ENCODE measurements at regions not wholly inside any gene's neighbourhood (a gene's known extent, or its start where the extent isn't known, plus 50 kb on each side); places are given as distances from the start of the nearest gene placed in this dataset.

- no peak for FAIRE-seq
These were observed 1040.1 kb downstream of the MAT2B start for GRCh38 chr5:164545507-164545906.

GRCh38 chr5:164553851-164554250, 1048.4 kb downstream of the MAT2B start:
- no peak for FAIRE-seq

GRCh38 chr5:164555809-164556208, 1050.4 kb downstream of the MAT2B start:
- FAIRE-seq = no peak

GRCh38 chr5:164560216-164560615, 1054.8 kb downstream of the MAT2B start:
- no peak for FAIRE-seq

- no peak for FAIRE-seq
These were observed 1056.8 kb downstream of the MAT2B start for GRCh38 chr5:164561933-164562872.

- FAIRE-seq = no peak
These were observed 1058.0 kb downstream of the MAT2B start for GRCh38 chr5:164563370-164563769.

GRCh38 chr5:164573397-164573796, 1068.0 kb downstream of the MAT2B start:
- no peak for FAIRE-seq

- FAIRE-seq = no peak
These were observed 1071.8 kb downstream of the MAT2B start for GRCh38 chr5:164577201-164577600.

GRCh38 chr5:164577742-164578141, 1072.3 kb downstream of the MAT2B start:
- FAIRE-seq = no peak

- FAIRE-seq = no peak
These were observed 1073.0 kb downstream of the MAT2B start for GRCh38 chr5:164578401-164578800.

GRCh38 chr5:164578911-164579310, 1073.5 kb downstream of the MAT2B start:
- FAIRE-seq = no peak

- no peak for FAIRE-seq
These were observed 1074.7 kb downstream of the MAT2B start for GRCh38 chr5:164580155-164580554.

GRCh38 chr5:164581889-164582288, 1076.5 kb downstream of the MAT2B start:
- FAIRE-seq = no peak

GRCh38 chr5:164593982-164594381, 1088.6 kb downstream of the MAT2B start:
- no peak for FAIRE-seq

- no peak for FAIRE-seq
These were observed 1092.0 kb downstream of the MAT2B start for GRCh38 chr5:164597293-164597900.

- FAIRE-seq = no peak
These were observed 1094.9 kb downstream of the MAT2B start for GRCh38 chr5:164600274-164600673.

- FAIRE-seq = no peak
These were observed 1095.6 kb downstream of the MAT2B start for GRCh38 chr5:164600929-164601535.

- no peak for FAIRE-seq
These were observed 1103.1 kb downstream of the MAT2B start for GRCh38 chr5:164608507-164608906.

- no peak for FAIRE-seq
These were observed 1105.0 kb downstream of the MAT2B start for GRCh38 chr5:164610374-164610773.

GRCh38 chr5:164614707-164615106, 1109.3 kb downstream of the MAT2B start:
- FAIRE-seq = no peak

GRCh38 chr5:164617290-164617689, 1111.9 kb downstream of the MAT2B start:
- no peak for FAIRE-seq

GRCh38 chr5:164627021-164627420, 1121.6 kb downstream of the MAT2B start:
- no peak for FAIRE-seq

GRCh38 chr5:164636456-164636855, 1131.0 kb downstream of the MAT2B start:
- FAIRE-seq = no peak
